ENCODE measurements at regions not wholly inside any gene's neighbourhood (a gene's known extent, or its start where the extent isn't known, plus 50 kb on each side); places are given as distances from the start of the nearest gene placed in this dataset.

DNA sequence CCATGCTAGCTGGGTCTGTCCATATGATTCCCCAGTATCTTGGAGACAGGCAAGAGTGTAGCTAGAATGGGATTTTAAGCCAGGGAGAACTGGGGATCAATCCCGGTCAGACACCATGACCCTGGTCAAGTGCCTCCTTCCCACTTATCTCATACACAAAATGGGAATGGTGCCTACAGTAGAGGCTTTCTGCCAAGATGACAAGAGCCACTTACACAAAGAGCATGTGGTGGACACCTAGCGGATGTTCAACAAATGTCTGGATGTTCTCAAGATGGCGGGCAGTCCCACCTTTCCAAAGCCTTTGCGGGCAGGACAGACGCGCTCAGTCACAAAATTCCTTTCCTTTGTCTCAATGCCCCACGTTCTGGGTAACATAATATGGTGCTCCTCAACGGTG, 57.3 kb downstream of the MAF start:
- DNase-seq = peak; percentile 60

DNA sequence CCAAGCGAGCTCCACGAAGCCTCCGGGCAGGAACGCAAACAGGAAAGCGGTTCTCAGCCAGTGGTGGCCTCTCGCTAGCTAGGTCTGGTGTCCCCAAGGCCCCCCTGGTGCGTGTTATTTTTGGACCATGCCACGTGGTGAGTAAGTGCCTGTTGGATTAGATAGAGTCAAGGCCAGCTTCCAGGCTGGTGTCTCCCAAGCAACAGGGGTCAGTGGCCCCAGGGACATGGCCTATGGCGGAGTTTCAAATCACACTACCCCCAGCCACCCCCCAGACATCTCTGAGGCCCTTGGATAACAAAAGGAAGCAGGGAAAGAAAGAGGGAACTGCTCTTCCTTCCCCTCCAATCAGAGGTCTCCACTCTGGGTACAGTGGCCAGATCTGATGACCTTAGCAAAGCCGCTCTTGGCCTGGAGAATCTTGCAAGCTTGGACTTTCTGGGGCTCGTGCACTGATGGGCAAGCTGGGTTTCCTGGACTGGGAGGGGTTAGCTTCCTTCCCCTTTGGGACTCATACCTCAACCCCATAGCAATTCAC, 58.2 kb downstream of the MAF start:
- no peak for DNase-seq

DNA sequence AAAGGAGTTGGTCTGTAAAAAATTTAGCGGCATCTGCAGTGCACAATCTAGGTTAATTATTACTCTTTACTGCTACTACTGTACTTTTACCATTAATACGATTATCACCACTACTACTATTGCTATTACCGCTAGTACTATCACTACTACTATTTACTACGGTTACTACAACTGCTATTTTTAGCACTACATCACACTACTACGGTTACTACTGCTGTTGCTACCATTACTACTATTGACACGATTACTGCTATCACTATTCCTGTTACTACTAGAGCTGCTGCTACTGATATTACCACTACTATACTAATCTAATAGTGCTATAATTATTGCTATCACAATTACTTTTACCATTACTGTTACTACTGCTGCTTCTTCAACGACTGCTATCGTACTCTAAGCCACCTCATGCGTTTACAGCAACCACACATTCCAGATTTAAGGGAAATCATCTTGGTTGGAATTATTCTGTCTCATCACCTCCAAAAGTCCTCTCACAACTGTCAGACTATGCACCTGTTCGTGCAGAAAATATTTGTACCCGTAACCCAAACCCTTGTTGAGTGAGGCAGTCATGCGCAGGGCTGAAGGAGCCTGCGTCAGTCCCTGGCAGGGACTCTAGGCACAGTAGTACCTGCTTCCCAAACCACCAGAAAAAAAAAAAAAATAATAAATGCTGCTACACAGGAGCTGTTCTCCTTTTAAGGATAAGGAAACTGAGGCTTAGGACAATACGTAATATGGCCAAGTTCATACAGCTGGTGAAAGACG, 59.5 kb downstream of the MAF start:
- DNase-seq = peak; percentile 36

GRCh38 chr16:79537584-79537983, 63.0 kb downstream of the MAF start:
- DNase-seq = no peak

GRCh38 chr16:79536958-79537357, 63.6 kb downstream of the MAF start:
- no peak for DNase-seq

DNA sequence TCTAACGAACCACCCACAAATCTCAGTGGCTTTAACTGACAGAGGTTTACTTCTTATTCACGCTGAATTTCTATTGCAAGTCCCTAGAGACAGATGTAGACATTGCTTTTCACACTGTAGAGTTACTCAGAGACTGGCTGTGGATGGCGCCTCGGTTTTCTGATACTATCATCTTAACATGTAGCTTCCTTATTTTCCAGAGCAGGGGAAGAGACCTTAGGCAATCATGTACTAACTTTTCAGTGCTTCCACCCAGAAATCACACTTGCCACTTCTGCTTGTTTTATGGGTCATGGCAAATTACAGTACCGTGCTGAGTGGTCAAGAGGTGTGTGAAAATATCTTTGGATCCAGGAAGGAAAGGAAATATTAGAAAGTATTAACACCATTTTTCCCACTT, 65.4 kb downstream of the MAF start:
- no peak for DNase-seq

DNA sequence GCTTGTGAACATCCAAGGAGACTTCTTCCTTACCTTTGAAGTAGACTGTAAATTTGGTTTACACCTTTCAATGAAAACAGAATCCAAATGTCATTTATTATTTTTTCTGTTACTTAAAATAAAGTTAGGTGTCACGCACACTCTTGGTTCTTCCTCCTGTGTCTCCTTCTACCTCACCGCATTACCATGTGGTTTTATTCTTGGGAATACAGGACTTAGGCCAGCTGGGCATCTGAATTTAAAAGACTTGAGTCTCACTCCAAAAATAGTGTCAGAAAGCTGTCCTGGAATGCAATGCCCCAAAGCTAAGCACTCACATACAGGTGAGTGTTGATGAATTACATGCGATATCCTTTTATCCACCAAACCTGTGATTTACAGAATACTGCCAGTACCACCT, 66.4 kb downstream of the MAF start:
- no peak for DNase-seq

- DNase-seq = no peak
Measured at GRCh38 chr16:79533292-79533691, 67.2 kb downstream of the MAF start.

DNA sequence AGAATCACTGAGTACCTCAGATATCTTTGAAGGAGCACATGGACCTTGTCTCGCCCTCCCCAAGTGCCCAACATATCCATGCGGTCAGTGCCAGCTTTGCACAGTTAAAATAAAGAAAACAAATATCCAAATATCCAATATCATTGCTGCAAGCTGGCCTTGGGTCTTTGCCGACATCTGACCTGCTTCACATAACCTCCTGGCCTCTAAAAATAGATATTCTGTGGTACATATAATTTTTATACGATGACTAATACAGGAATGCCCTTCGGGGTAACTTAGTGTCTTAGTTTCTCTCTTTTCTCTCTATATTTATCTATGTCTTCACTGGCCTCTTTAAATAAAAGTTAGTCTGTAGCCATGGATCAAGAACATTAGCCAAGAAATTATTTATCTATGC, 67.8 kb downstream of the MAF start:
- no peak for DNase-seq

- no peak for DNase-seq
Measured at GRCh38 chr16:79532273-79532672, 68.3 kb downstream of the MAF start.

DNA sequence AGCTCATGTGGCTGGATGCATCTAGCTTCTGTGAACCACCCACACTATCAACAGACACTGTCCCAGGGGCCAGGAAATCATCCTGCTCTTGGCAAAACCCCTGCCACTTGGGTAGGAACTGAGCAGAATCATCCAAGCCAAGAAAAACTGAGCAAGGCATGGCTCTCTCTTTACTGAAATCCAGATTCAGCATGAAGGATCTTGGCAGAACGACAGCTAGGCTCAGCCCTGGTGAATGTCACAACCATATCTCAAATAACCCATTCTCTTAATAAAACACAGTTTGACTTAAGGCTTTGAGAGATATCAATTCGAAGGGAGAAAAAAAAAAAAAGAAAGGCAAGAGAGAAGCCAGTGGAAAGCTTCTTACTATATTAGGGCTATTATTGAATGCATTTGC, 72.2 kb downstream of the MAF start:
- DNase-seq = no peak

GRCh38 chr16:79523971-79524370, 76.6 kb downstream of the MAF start:
- no peak for DNase-seq

- peak; percentile 51 for DNase-seq
Measured at GRCh38 chr16:79519448-79519847, 81.1 kb downstream of the MAF start.

GRCh38 chr16:79517156-79517555, 83.4 kb downstream of the MAF start:
- no peak for DNase-seq

- no peak for DNase-seq
Measured at GRCh38 chr16:79510879-79511278, 89.7 kb downstream of the MAF start.

DNA sequence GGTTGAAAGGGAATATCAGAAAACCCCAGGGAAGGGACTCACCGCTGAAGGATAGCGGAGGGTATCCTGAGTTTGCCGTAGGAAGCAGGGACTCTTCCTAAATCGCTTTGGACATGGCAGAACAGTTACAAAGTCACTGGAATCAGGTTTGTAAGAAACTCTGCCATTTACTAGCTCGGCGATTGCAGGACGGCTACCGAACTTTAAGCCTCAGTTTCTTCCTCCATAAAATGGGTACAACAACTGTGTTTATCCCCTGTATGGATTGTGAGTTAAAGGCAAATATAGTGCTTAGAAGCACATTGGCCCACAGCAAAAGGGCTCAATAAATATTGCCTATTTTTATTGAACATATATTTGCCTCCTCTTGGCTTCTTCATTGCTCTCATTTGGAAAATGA, 90.6 kb downstream of the MAF start:
- no peak for DNase-seq

DNA sequence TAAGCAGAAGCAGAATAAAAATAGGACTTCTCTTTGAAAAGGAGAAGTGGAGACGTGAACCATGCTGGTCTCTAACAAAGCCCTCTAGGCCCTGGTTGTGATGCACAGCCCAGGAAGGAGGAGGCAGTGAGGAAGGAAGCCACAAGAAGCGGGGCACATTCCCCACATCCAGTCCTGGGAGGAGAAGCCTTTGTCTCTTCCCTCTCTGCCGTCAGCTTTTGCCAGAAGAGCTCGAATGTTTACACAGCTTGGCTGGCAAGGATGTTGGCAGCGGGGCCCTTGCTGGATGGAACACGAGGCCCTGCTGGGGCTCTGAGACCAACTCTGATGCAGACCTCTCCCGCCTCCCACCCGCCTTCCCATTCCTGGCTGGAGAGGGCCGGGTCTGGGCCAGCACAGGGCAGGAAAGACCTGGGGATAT, 91.3 kb downstream of the MAF start:
- DNase-seq = peak; percentile 62

DNA sequence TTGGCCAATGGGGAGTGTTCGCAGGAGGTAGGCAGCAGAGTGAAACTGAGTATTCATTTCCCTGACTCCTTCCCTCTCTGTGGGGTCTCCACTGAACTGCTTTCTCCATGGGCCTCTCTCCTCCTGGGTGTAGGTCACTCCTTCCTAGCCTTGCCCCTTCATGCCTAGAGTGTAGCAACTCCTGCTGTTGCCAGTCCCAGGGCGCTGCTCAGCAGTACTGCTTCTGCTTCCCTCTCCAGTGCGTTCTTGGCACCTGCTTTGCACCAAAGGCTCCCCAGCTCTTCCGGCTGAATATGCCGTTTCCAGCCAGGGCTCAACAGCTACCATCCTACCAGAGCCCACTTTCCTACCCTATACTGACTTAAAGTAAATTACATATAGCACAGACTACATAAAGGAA, 92.2 kb downstream of the MAF start:
- DNase-seq = no peak

GRCh38 chr16:79505344-79505743, 95.2 kb downstream of the MAF start:
- no peak for DNase-seq

DNA sequence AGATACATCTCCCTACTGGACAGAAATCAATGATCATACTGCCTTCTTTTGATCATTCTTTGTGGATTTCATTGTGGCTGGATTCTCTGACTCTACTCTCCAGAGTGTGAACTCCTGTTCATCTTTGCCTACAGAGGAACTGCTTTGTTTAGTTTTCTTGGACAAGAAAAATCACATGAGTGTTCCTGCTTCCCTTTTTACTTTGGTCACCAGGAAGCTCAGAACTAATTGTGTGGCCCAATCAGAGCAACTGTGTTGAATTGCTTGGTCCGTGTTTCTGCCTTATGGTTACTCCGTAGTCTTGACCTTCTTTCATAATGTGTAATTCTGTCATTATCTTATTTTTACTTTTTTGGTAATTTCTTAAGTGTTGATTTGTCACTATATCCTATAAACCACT, 97.0 kb downstream of the MAF start:
- no peak for DNase-seq

- DNase-seq = no peak
Measured at GRCh38 chr16:79501446-79501845, 99.1 kb downstream of the MAF start.

DNA sequence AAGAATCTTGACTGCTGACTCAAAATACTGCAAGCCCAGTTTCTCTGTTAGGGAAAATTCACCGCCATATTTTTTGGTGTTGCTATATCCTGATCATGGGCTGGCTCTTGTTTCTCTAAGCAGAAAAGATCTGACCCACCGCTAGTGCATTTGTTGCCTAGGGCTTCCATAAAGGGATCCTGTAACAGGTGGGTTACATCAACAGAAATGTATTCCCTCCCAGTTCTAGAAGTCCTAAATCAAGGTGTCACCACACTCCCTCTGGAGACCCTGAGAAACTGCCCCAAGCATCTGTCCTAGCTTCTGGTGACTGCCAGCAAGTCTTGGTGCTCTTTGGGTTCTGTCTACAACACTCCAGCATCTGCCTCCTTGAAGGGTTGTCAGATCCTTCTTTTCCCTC, 99.7 kb downstream of the MAF start:
- no peak for DNase-seq

GRCh38 chr16:79500286-79500685, 100.3 kb downstream of the MAF start:
- no peak for DNase-seq

DNA sequence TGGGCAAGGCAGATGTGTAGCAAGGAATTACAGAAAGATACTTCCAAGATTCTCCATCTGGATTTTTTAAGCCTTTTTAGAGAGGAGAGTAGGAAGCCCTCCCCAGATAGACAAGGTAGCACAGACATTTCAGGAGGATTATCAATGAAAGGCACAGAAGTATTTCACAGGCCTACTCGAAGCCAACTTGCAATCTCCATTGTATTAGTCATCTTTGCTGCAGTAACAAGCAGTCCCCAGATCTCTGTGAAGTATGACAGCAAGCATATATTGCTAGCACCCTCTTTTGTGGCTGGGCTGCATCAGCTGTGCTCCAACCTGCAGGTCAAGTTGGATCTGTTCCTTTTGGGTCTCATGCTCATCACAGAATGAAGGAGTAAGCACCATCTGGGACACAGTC, 101.6 kb downstream of the MAF start:
- DNase-seq = no peak
